NCI-H2196 (cell line): ENCODE measurements at regions not wholly inside any gene's neighbourhood (a gene's known extent, or its start where the extent isn't known, plus 50 kb on each side); places are given as distances from the start of the nearest gene placed in this dataset.
"Not testable (repeated sequence)": the region's sequence is repeated elsewhere in the genome, so short reads cannot be mapped to it uniquely, and the experiment has no call there.

Source experiments
- DNase-seq: peaks from one replicate; lab custom pipeline; 2025; ENCODE audit not compliant: unreplicated experiment; lab: John Stamatoyannopoulos, UW

DNA sequence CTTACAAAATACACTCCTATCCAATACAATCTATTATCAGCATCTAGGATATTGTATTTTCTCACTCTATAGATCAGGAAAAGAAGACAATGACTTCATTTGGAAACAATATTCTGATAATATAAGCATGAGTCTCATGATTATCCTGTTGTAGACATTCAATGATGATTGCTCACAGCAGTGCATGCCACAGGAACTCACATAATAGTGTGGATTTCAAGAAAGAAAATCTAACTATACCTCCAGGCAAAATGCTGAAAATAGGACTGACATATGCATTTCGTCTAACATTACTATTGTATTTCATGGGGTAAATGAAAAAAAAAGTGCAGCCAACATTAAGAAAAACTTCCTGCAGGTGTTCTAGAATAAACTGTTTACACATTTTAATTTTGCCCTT lies 122.6 kb downstream of the POSTN start:
- no peak for DNase-seq

GRCh38 chr13:37475151-37475550 lies 123.4 kb downstream of the POSTN start:
- no peak for DNase-seq

DNA sequence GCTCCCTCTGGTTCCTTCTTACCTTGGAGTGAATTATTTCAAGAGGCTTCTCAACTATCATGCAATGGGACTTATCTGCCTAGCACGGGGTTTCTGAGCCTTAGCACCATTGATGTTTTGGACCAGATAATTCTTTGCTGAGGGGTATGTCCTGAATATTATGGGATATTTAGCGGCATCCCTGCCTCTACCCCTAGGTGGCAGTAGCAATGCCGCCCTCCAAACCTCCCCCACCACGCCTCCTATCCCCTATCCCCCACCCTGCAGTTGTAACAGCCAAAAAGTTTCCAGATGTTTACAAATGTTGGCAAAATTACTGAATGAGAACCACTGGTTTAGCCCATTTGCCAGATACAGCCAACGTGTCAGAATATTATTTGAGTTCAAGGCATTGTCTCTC lies 125.5 kb downstream of the POSTN start:
- no peak for DNase-seq

DNA sequence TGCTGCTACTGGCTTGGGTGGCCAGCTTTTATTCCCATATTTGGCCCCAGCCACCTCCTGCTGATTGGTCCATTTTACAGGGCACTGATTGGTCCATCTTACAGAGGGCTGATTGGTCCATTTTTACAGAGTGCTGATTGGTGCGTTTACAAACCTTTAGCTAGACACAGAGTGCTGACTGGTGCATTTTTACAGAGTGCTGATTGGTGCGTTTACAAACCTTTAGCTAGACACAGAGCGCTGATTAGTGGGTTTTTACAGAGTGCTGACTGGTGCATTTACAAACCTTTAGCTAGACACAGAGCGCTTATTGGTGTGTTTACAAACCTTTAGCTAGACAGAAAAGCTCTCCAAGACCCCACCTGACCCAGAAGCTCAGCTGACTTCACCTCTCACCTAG lies 126.3 kb downstream of the POSTN start:
- DNase-seq: not testable (repeated sequence)

DNA sequence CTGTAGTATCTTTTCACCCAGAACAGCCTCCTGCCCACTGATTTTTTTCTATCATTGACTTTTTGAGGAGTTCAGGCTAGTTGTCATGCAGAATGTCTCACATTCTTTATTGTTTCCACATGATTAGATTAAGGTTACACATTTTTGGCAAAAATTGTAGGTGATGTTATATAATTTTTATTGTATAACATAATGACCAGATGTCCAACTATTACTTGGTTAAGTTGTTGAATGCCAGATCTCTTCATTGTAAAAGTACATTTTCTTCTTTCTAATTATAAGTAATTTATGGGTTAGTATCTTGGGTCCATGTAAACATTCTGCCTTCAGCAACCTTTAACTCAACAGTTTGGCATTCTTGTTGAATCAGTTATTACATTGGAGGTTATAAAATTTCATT lies 138.4 kb downstream of the POSTN start:
- DNase-seq: no peak

- DNase-seq: no peak
These were observed 141.0 kb downstream of the POSTN start for GRCh38 chr13:37457612-37458011.

GRCh38 chr13:37456506-37456905 lies 142.1 kb downstream of the POSTN start:
- DNase-seq: no peak

GRCh38 chr13:37456041-37456440 lies 142.5 kb downstream of the POSTN start:
- DNase-seq: no peak

- DNase-seq: no peak
These were observed 145.3 kb downstream of the POSTN start for GRCh38 chr13:37453246-37453645.

GRCh38 chr13:37450276-37450675 lies 148.3 kb downstream of the POSTN start:
- DNase-seq: no peak

DNA sequence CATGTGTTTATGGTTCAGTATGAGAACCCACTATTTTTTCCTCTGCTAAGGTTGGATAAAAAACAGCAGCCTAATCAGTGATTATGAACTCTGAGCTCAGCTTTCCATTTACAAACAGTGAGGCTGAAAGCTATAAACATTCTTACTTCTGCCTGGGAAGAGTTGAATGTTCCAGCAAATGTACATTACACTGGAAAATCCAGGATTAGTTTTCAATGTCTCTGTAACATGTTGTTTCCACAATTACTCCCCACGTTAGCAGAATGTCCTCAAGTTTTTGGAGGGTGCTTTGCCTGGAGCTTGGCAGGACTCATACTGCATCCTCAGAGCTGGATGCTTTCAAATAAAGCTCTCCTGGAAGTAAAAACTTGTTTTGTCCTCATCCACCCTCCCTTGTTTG lies 150.4 kb downstream of the POSTN start:
- DNase-seq: no peak

DNA sequence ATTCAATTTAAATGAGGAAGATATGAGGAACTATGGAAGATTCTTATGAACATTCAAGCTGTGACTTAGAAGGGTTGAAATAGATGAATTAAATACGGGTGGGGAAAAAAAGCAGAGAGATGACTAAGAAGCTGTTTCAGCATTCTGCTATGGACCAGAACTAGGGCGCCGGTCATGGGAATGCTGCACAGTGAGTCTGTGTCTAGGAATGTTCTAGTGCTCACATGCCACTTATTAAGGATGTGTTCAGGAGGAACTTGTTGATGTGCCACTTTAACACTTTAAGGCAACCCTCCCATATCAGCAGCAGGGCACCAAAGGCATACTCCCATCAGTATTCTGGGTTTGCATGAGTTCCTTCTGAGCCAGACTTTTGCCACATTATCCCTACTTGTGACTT lies 152.1 kb downstream of the POSTN start:
- DNase-seq: no peak

DNA sequence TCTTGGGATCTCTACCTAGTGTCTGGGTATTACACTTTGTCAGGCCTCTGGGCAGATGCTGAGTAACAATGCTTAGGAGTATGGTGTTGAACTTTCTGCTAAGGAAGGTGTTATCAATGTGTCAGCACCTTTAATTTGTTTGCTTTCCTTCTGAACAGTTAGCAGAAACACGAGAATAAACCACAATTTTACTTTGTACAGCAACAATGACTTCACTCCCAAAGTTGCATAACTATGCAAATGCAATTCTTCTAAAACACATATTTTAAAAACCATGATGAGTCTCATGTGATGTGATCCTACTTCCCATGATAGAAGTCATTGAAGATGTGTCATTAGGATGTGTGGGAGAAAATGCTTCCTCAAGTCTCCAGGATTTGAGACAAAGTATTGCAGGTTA lies 155.0 kb downstream of the POSTN start:
- DNase-seq: no peak

DNA sequence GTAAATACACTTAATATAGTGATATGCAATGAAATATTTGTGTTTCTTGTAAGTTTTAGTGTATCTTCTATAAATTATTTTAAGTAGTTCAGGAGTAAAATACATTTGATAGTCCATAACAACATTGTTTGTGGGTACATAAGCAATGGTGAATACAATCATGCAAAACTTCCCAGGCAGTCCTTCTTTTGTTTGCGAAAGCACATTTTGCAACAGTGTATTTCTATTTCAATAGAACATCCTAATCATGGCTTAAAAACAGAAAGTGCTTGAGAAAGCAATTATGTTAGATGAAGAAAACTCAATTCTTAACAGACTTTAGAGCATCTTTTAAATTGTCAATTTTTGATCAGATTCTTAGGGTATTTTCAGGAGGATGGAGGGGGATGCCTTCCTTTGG lies 155.6 kb downstream of the POSTN start:
- no peak for DNase-seq

DNA sequence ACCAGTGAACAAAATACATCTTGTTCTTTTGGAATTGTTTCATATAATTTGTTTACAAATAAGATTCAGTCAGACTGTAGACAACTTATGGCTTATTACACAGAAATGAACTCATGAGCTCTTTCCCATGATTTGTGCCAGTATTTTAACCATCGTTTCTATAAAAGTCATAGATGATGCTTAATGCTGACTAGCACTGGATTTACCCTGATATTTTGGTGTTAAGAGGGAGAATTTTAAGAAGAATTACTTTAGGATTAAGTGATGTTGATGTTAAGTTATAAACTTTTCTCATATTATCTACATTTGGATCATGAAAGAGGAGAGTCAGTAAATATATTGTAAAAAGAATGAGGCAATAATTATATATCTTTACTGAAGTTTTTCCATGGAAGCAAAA lies 162.7 kb downstream of the POSTN start:
- no peak for DNase-seq

DNA sequence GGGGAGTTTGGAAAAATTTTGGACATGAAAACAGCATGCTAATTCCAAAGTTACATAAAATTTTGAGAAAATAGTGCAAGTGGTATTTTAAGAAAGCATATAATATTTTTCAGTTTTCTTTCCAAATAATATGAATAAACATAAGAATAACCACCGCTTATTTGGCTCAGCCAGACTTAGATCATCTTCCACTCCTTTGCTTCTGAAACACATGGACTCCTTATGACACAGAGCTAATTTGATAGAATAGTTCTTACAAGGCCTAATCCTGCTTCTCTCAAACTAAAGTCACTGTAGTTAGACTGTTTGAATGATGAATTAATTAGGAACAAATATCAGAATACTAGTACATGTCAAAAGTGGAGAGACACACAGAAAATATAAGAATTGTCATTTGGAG lies 165.5 kb downstream of the POSTN start:
- DNase-seq: no peak

DNA sequence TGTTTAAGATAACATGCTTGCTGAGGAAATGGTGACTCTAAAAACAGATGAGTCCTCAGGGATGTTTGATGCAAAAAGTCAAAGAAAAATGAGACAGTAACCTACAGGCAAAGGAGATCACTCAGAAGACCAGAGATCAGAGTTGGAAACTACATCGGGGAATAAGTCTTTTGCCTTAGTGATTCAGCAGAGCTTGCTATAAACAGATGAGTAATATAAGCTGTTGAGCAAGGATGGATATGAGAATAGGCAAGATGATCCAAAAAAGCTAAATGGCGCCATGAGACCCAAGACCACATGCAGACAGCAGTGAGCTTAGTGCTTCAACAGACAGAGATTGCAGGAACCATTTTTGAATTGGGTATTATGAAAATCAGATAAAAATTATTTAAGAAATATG lies 168.6 kb downstream of the POSTN start:
- no peak for DNase-seq

DNA sequence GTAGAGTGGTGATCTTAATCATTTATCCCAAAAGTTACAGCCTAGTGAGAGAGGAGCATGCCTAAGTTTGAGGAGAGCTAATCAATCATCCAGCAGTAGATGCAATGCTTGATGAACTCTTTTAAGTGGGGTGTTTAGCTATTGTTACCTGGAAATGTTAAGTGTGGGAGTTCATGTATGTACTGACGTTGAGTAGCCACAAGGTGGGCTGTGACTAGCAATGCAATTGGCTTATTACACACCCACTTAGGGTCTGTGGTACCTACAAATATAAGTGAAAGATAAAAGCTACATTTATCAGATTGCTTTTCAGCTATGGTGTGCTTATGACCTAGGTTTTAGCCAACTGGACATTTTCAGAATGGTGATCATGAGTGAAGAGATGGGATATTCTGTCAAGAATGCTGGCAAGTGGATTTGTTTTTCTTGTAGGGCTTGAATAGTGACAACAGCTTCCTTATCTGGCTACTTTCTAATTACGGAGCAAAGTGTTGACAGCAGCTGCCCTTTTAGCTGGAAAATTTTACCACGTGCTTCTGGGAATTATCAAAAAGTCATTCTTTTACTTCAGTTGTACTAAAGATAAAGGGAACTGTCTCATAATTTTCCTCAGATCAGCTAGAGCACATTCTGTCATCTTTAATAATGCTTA lies 170.6 kb downstream of the POSTN start:
- DNase-seq: no peak

DNA sequence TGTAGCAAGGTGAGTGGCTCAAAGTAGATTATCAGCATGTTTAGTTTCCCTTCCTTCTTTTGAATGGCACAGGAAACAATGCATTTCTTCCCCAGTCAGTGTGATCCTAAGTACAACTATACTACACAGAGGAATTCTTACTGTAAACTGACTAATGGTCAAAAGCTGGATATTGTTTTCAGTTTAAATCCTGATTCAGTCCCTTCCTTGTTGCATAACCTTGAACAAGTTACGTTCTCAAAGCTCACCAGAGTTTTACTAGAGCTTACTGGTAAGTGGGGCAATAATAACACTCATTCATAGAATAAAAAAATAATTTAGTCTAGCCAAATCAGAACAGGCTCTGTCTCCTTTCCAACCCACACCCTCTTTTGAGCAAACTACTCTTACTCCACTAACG lies 180.1 kb downstream of the POSTN start:
- no peak for DNase-seq

DNA sequence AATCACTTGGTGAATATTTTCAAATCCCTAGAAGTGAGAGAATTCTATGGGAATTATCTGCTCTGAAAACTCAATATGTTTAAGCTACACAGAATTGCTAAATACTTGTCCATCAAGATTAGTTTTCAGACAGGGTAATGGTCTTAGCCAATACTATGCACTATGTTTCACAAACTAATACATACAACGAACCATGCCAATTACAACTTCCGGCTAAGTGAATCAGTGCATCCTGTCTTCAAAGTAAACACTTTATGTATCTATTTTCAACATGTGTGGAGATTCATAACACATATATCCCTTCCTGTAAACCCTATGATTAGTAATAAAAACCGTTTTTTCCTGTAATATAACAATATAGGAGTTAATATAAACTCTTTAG lies 181.5 kb downstream of the POSTN start:
- no peak for DNase-seq

DNA sequence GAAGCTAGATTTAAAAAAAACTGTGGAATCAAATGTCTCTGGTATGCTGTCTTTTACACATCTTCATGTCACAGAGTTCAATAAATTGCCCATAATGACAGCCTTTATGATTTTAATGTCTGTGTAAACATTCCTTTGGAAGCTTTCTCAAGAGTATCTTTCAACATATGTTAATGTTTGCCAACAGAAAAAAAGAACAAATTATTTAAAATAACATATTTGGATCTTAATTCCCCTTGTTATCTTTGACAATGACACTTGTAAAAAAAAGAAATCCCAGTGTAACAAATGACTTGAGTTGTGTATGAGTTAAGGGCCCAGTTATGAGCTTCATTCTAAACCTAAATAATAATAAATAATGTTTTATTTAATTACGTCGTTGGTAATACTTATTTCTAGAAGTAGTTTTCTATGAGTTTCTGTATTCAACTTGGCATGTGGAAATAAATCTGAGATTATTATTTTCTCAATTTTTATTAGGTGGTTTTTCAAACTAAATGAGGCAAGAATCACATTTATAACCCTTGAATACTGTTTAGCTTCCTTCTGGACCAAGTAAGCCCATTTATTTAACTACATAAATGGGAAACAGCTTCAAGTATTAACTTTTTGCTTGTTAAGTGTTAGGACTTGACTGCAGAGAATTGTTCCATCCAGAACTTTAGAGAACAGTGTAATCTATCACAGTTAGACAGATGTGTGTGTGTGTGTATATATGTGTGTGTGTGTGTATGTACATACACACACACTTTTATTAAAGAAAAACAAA lies 182.1 kb downstream of the POSTN start:
- DNase-seq: no peak

DNA sequence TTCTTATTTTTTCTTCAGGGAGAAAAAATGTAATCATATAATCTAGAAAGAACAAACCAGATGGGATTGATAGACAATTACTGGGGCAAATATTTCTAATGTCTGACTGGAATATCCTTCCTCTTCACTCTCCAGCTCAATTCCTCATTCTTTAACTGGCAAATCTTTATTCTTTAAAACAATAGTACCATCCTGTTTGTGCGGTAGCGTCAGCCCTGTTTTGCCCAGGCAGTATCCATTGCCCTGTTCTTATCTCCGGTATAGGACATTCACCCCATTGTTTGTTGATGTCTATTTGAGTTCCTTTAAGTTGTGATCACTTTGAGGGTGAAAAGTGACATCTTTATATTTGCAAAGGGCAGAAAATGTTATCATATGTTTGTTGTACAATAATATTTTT lies 185.4 kb downstream of the POSTN start:
- no peak for DNase-seq
